SK-N-SH (cell line): ENCODE measurements at regions not wholly inside any gene's neighbourhood (a gene's known extent, or its start where the extent isn't known, plus 50 kb on each side); places are given as distances from the start of the nearest gene placed in this dataset.

Experiments used
- CHD2 ChIP-seq: fragments of 150-350 bp; IDR thresholded peaks from 2 replicates; pipeline ENCODE4 v1.6.1; 2018; ENCODE audit warnings: low read length; ENCODE audit not compliant: partially characterized antibody
- CTCF ChIP-seq: fragments of 200-600 bp; sonication (generic); IDR thresholded peaks from 2 replicates; pipeline ENCODE4 v1.6.1; 2017; ENCODE audit warnings: antibody characterized with exemption, mild to moderate bottlenecking, moderate library complexity
- EP300 ChIP-seq, 2 experiments: IDR thresholded peaks; 2 replicates each; pipeline versions ENCODE4 v1.4.0 to v1.6.1; 2012; ENCODE audit warnings: borderline replicate concordance in 1 of 2, low read depth in 1 of 2, low read length in 1 of 2
- FOXJ3 ChIP-seq: sonication (generic); formaldehyde crosslinking; IDR thresholded peaks from 2 replicates; pipeline ENCODE4 v1.5.1; 2020; ENCODE audit warnings: mild to moderate bottlenecking, missing genetic modification reagents
- FOXM1 ChIP-seq: IDR thresholded peaks from 2 replicates; pipeline ENCODE4 v1.4.0; 2012; ENCODE audit warnings: low read depth, mild to moderate bottlenecking
- GABPA ChIP-seq: IDR thresholded peaks from 2 replicates; pipeline ENCODE4 v1.4.0; 2012; ENCODE audit warnings: low read depth, mild to moderate bottlenecking
- MAX ChIP-seq: IDR thresholded peaks from 2 replicates; pipeline ENCODE4 v1.4.0; 2012; ENCODE audit warnings: low read depth
- PBX3 ChIP-seq: IDR thresholded peaks from 2 replicates; pipeline ENCODE4; 2012
- POLR2AphosphoS5 ChIP-seq: IDR thresholded peaks from 2 replicates; pipeline ENCODE4 v1.6.1; 2012; ENCODE audit warnings: low read depth, low read length
- REST ChIP-seq: IDR thresholded peaks from 2 replicates; pipeline ENCODE4 v1.6.1; 2012; ENCODE audit warnings: mild to moderate bottlenecking, low read depth, low read length, moderate library complexity
- SIN3A ChIP-seq: IDR thresholded peaks from 2 replicates; pipeline ENCODE4 v1.6.1; 2012; ENCODE audit warnings: low read depth, mild to moderate bottlenecking, low read length, moderate library complexity, borderline replicate concordance
- USF2 ChIP-seq: fragments of 150-350 bp; IDR thresholded peaks from 2 replicates; pipeline ENCODE4 v1.6.1; 2017; ENCODE audit warnings: antibody characterized with exemption, low read length, low read depth, borderline replicate concordance
- YY1 ChIP-seq: IDR thresholded peaks from 2 replicates; pipeline ENCODE4 v1.4.0; 2012; ENCODE audit warnings: low read depth, mild to moderate bottlenecking
- ZBTB33 ChIP-seq: IDR thresholded peaks from 2 replicates; pipeline ENCODE4 v1.4.0; 2012; ENCODE audit warnings: low read depth, borderline replicate concordance

GRCh38 chr10:10779511-10779910 lies 238.2 kb upstream of the CELF2 start:
- TF ChIP-seq FOXJ3 (no peak), SIN3A (no peak), MAX (no peak), CTCF (no peak), EP300 (IDR thresholded peaks at IDR 0.05; ENCODE audit: borderline replicate concordance in 1 of 2, low read depth in 1 of 2, low read length in 1 of 2) (no peak), CHD2 (no peak), USF2 (no peak), POLR2AphosphoS5 (no peak), GABPA (no peak), PBX3 (no peak), FOXM1 (no peak), YY1 (no peak), ZBTB33 (no peak), REST (no peak)
